Neural progenitor cell (in vitro differentiated cells): ENCODE measurements at regions not wholly inside any gene's neighbourhood (a gene's known extent, or its start where the extent isn't known, plus 50 kb on each side); places are given as distances from the start of the nearest gene placed in this dataset.

Experiments used
- DNase-seq: peaks from one replicate; pipeline ENCODE4 v3.0.0-alpha.2; 2016; ENCODE audit warnings: low spot score
- H2AFZ ChIP-seq: fragments of 200-600 bp; sonication (generic); replicated peaks from 2 replicates; pipeline ENCODE4 v1.6.1; 2016; ENCODE audit warnings: antibody characterized with exemption
- H3F3A ChIP-seq: fragments of 200-600 bp; sonication (generic); 2 replicates; pipeline ENCODE4 v1.6.1; 2016; ENCODE audit warnings: antibody characterized with exemption, low read depth
- H3K27ac ChIP-seq: fragments of 200-600 bp; sonication (generic); 2 replicates; pipeline ENCODE4 v1.5.1; 2016; ENCODE audit warnings: mild to moderate bottlenecking
- H3K27me3 ChIP-seq: fragments of 200-600 bp; sonication (generic); 2 replicates; pipeline ENCODE4 v1.6.1; 2016; ENCODE audit warnings: mild to moderate bottlenecking, moderate library complexity
- H3K36me3 ChIP-seq: fragments of 200-600 bp; sonication (generic); 2 replicates; pipeline ENCODE4 v1.5.1; 2016
- H3K4me1 ChIP-seq: fragments of 200-600 bp; sonication (generic); 2 replicates; pipeline ENCODE4 v1.6.1; 2016; ENCODE audit warnings: mixed run types
- H3K4me2 ChIP-seq: fragments of 200-600 bp; sonication (generic); 2 replicates; pipeline ENCODE4 v1.6.1; 2016
- H3K4me3 ChIP-seq: fragments of 200-600 bp; sonication (generic); 2 replicates; pipeline ENCODE4 v1.5.1; 2016
- H3K79me2 ChIP-seq: fragments of 200-600 bp; sonication (generic); 2 replicates; pipeline ENCODE4 v1.6.1; 2016; ENCODE audit warnings: low read depth
- H3K9ac ChIP-seq: fragments of 200-600 bp; sonication (generic); 2 replicates; pipeline ENCODE4 v1.6.1; 2016
- H3K9me3 ChIP-seq: fragments of 200-600 bp; sonication (generic); 2 replicates; pipeline ENCODE4 v1.5.1; 2016; ENCODE audit warnings: low read depth
- H4K20me1 ChIP-seq: fragments of 200-600 bp; sonication (generic); 2 replicates; pipeline ENCODE4 v1.6.1; 2016; ENCODE audit warnings: low read depth
- H3K27ac Mint-ChIP-seq: 3 replicates; pipeline ENCODE4 v1.8.0; 2021; ENCODE audit warnings: mixed read lengths
- H3K27me3 Mint-ChIP-seq: 2 replicates; pipeline ENCODE4 v1.8.0; 2022; ENCODE audit warnings: low read depth, mild to moderate bottlenecking, inconsistent platforms, moderate library complexity, mixed read lengths; ENCODE audit not compliant: insufficient read depth
- H3K36me3 Mint-ChIP-seq: 3 replicates; pipeline ENCODE4 v1.8.0; 2021; ENCODE audit warnings: mixed read lengths
- H3K4me1 Mint-ChIP-seq: 3 replicates; pipeline ENCODE4 v1.8.0; 2021; ENCODE audit warnings: mixed read lengths
- H3K4me3 Mint-ChIP-seq: 3 replicates; pipeline ENCODE4 v1.8.0; 2021; ENCODE audit warnings: mild to moderate bottlenecking, moderate library complexity, mixed read lengths
- H3K9me3 Mint-ChIP-seq: 3 replicates; pipeline ENCODE4 v1.8.0; 2020; ENCODE audit warnings: mixed read lengths
- CTCF ChIP-seq: fragments of 200-600 bp; sonication (generic); IDR thresholded peaks from 2 replicates; pipeline ENCODE4 v1.5.1; 2017; ENCODE audit warnings: antibody characterized with exemption, mild to moderate bottlenecking
- EZH2 ChIP-seq: fragments of 200-600 bp; sonication (generic); IDR thresholded peaks from 2 replicates; pipeline ENCODE4 v1.6.1; 2017; ENCODE audit warnings: antibody characterized with exemption, mild to moderate bottlenecking, moderate library complexity
- EZH2phosphoT487 ChIP-seq: fragments of 200-600 bp; sonication (generic); IDR thresholded peaks from 2 replicates; pipeline ENCODE4 v1.6.1; 2017; ENCODE audit warnings: antibody characterized with exemption

GRCh38 chr3:187838016-187838540, 92.8 kb upstream of the BCL6 start:
- no peak for DNase-seq

GRCh38 chr3:187839422-187839821, 94.2 kb upstream of the BCL6 start:
- no peak for DNase-seq
- no peaks in the 10 kb centered on the region for H3K79me2 ChIP-seq
- no peak overlapping the region for H3K4me2 ChIP-seq
- Mint-ChIP-seq H3K36me3 (no peaks in the 10 kb centered on the region), H3K4me3 (no peak overlapping the region), H3K27me3 (peaks cover 8% of the 10 kb centered on the region), H3K27ac (no peak overlapping the region), H3K9me3 (peaks cover 6% of the 10 kb centered on the region), H3K4me1 (peaks cover 11% of the 10 kb centered on the region)
- no peak overlapping the region for H2AFZ ChIP-seq
- H3K9ac ChIP-seq, result no peak overlapping the region
- H3K4me1 ChIP-seq, result peaks cover 19% of the 10 kb centered on the region
- no peaks in the 10 kb centered on the region for H3K9me3 ChIP-seq
- H3K27ac ChIP-seq, result no peak overlapping the region
- H3K4me3 ChIP-seq, result no peak overlapping the region
- H4K20me1 ChIP-seq, result no peaks in the 10 kb centered on the region
- no peaks in the 10 kb centered on the region for H3K27me3 ChIP-seq
- no peak for TF ChIP-seq EZH2phosphoT487
- no peak for TF ChIP-seq CTCF
- no peak for TF ChIP-seq EZH2
- H3K36me3 ChIP-seq, result no peaks in the 10 kb centered on the region
- H3F3A ChIP-seq, result no peaks in the 10 kb centered on the region

More at GRCh38 chr3:187838016-187838540, 92.8 kb upstream of the BCL6 start:
- H3K4me3 ChIP-seq, result no peak overlapping the region
- no peaks in the 10 kb centered on the region for H3F3A ChIP-seq
- H3K27me3 Mint-ChIP-seq, result peaks cover 12% of the 10 kb centered on the region
- no peak overlapping the region for H3K9ac ChIP-seq
- H3K36me3 ChIP-seq, result no peaks in the 10 kb centered on the region
- no peak overlapping the region for H2AFZ ChIP-seq
- peaks cover 19% of the 10 kb centered on the region for H3K4me1 ChIP-seq
- no peaks in the 10 kb centered on the region for H3K36me3 Mint-ChIP-seq
- H3K79me2 ChIP-seq, result no peaks in the 10 kb centered on the region
- TF ChIP-seq EZH2 (no peak), CTCF (no peak), EZH2phosphoT487 (no peak)
- H3K4me1 Mint-ChIP-seq, result peaks cover 11% of the 10 kb centered on the region
- H3K27me3 ChIP-seq, result no peaks in the 10 kb centered on the region
- no peak overlapping the region for H3K27ac ChIP-seq
- H3K9me3 Mint-ChIP-seq, result peaks cover 6% of the 10 kb centered on the region
- H4K20me1 ChIP-seq, result no peaks in the 10 kb centered on the region
- H3K27ac Mint-ChIP-seq, result no peak overlapping the region
- H3K4me2 ChIP-seq, result no peak overlapping the region
- H3K9me3 ChIP-seq, result no peaks in the 10 kb centered on the region
- H3K4me3 Mint-ChIP-seq, result no peak overlapping the region

- no peaks in the 10 kb centered on the region for H3K9me3 Mint-ChIP-seq
- no peak for DNase-seq
- no peak overlapping the region for H3K4me3 Mint-ChIP-seq
- Histone ChIP-seq H3F3A (no peaks in the 10 kb centered on the region), H3K9ac (no peak overlapping the region), H2AFZ (no peak overlapping the region), H3K79me2 (no peaks in the 10 kb centered on the region), H3K27me3 (no peaks in the 10 kb centered on the region), H3K36me3 (no peaks in the 10 kb centered on the region), H4K20me1 (no peaks in the 10 kb centered on the region), H3K9me3 (no peaks in the 10 kb centered on the region), H3K27ac (no peak overlapping the region), H3K4me3 (no peak overlapping the region), H3K4me2 (no peak overlapping the region), H3K4me1 (peaks cover 19% of the 10 kb centered on the region)
- H3K4me1 Mint-ChIP-seq, result peaks cover 11% of the 10 kb centered on the region
- no peak overlapping the region for H3K27ac Mint-ChIP-seq
- no peaks in the 10 kb centered on the region for H3K36me3 Mint-ChIP-seq
- H3K27me3 Mint-ChIP-seq, result peaks cover 8% of the 10 kb centered on the region
- TF ChIP-seq EZH2 (no peak), EZH2phosphoT487 (no peak), CTCF (no peak)
Observed at GRCh38 chr3:187840856-187841255, 95.6 kb upstream of the BCL6 start.
